SU-DHL-6 (cell line): ENCODE measurements at regions not wholly inside any gene's neighbourhood (a gene's known extent, or its start where the extent isn't known, plus 50 kb on each side); places are given as distances from the start of the nearest gene placed in this dataset.
"Not testable (repeated sequence)": the region's sequence is repeated elsewhere in the genome, so short reads cannot be mapped to it uniquely, and the experiment has no call there.

Source experiments
- EZH2phosphoT487 ChIP-seq: fragments of 200-600 bp; sonication (generic), shearing (Covaris generic); conservative IDR thresholded peaks from 2 replicates; pipeline ENCODE4 v1.6.1; 2018; ENCODE audit warnings: mild to moderate bottlenecking, antibody characterized with exemption, low read length, moderate library complexity, mixed read lengths
- TF ChIP-seq, protein P1 (sequence below): fragments of 200-600 bp; sonication (generic); IDR thresholded peaks from one replicate; pipeline ENCODE4 v1.5.1; 2017; ENCODE audit warnings: antibody characterized with exemption, mild to moderate bottlenecking, low read length, moderate library complexity; ENCODE audit not compliant: insufficient read depth, poor library complexity, severe bottlenecking

DNA sequence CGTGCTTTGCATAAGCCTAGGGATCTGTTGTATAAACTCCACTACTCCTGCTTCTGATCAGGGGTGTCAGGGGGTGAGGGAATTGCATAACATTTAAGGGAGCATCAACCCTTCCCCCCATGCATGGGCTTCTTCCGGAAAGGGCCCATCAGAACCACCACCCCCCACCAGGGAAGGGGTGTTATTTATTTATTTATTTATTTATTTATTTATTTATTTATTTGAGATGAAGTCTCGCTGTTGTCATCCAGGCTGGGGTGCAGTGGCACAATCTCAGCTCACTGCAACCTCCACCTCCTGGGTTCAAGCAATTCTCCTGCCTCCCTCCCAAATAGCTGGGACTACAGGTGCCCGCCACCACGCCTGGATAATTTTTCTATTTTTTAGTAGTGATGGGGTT lies 355.2 kb downstream of the ANKRD30A start:
- TF ChIP-seq, protein P1, sequence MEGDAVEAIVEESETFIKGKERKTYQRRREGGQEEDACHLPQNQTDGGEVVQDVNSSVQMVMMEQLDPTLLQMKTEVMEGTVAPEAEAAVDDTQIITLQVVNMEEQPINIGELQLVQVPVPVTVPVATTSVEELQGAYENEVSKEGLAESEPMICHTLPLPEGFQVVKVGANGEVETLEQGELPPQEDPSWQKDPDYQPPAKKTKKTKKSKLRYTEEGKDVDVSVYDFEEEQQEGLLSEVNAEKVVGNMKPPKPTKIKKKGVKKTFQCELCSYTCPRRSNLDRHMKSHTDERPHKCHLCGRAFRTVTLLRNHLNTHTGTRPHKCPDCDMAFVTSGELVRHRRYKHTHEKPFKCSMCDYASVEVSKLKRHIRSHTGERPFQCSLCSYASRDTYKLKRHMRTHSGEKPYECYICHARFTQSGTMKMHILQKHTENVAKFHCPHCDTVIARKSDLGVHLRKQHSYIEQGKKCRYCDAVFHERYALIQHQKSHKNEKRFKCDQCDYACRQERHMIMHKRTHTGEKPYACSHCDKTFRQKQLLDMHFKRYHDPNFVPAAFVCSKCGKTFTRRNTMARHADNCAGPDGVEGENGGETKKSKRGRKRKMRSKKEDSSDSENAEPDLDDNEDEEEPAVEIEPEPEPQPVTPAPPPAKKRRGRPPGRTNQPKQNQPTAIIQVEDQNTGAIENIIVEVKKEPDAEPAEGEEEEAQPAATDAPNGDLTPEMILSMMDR = not testable (repeated sequence)
- not testable (repeated sequence) for TF ChIP-seq EZH2phosphoT487
